A549 (cell line): ENCODE measurements at regions not wholly inside any gene's neighbourhood (a gene's known extent, or its start where the extent isn't known, plus 50 kb on each side); places are given as distances from the start of the nearest gene placed in this dataset.

ENCODE experiments used
- ATAC-seq, 2 experiments: fragments of 200-7000 bp in 1 of 2; fragments of >200 bp in 1 of 2; cut with Nextera tagmentation in 1 of 2; cut with Tn5 transposase in 1 of 2; 3 replicates each; pipeline versions ENCODE4 v1.8.0 to v1.9.1; 2018 to 2020; ENCODE audit warnings: mild to moderate bottlenecking in 1 of 2, moderate library complexity in 1 of 2
- CTCF ChIA-PET: fragments of 300-600 bp; sonication (Branson Sonifier 250); formaldehyde crosslinking; extraction: SDS; loops from one replicate; lab custom pipeline; 2021; ENCODE audit warnings: antibody characterized with exemption, inconsistent platforms; lab: Yijun Ruan, JAX
- POLR2A ChIA-PET: fragments of 350-600 bp; formaldehyde crosslinking; extraction: SDS; loops from one replicate; lab custom pipeline; 2021; ENCODE audit warnings: antibody characterized with exemption, inconsistent platforms; lab: Yijun Ruan, JAX
- DNase-seq, 2 experiments: peaks; one replicate each; pipeline versions ENCODE4 v3.0.0 to v3.0.0-alpha.2; 2011 to 2016; ENCODE audit warnings: low read depth in 1 of 2, low spot score in 1 of 2
- FAIRE-seq: peaks from 2 replicates; lab custom pipeline; 2011; peaks lifted over from hg19 to GRCh38; lab: Jason Lieb, UNC
- H3K27ac ChIP-seq, 2 experiments: fragments of >200 bp; sonication (Bioruptor Twin); formaldehyde crosslinking; 3 replicates each; pipeline ENCODE4 v1.5.1; 2016 to 2017
- H3K4me1 ChIP-seq: fragments of >200 bp; sonication (Bioruptor Twin); formaldehyde crosslinking; 3 replicates; pipeline ENCODE4 v1.6.1; 2016
- H3K4me2 ChIP-seq: fragments of >200 bp; sonication (Bioruptor Twin); formaldehyde crosslinking; 3 replicates; pipeline ENCODE4 v1.6.1; 2016
- H3K4me3 ChIP-seq: fragments of >200 bp; sonication (Bioruptor Twin); formaldehyde crosslinking; 3 replicates; pipeline ENCODE4 v1.5.1; 2016
- H3K9me3 ChIP-seq: fragments of >200 bp; sonication (Bioruptor Twin); formaldehyde crosslinking; 3 replicates; pipeline ENCODE4 v1.6.1; 2016
- BCL3 ChIP-seq: fragments of >200 bp; sonication (Bioruptor Twin); formaldehyde crosslinking; IDR thresholded peaks from 3 replicates; pipeline ENCODE4 v1.6.1; 2016
- BHLHE40 ChIP-seq: IDR thresholded peaks from 2 replicates; pipeline ENCODE4 v1.6.1; 2012; ENCODE audit warnings: low read depth, low read length, inconsistent platforms
- CBX8 ChIP-seq: fragments of 200-600 bp; sonication (generic); IDR thresholded peaks from 2 replicates; pipeline ENCODE4 v1.6.1; 2016
- CEBPB ChIP-seq, 2 experiments: fragments of >200 bp in 1 of 2; sonication (Bioruptor Twin) in 1 of 2; formaldehyde crosslinking in 1 of 2; IDR thresholded peaks; 2 replicates each; pipeline ENCODE4 v1.6.1; 2012 to 2016
- E2F6 ChIP-seq: IDR thresholded peaks from 2 replicates; pipeline ENCODE4 v1.6.1; 2012; ENCODE audit warnings: low read depth, borderline replicate concordance
- EHF ChIP-seq: fragments of 250-450 bp; sonication (Bioruptor Pico); IDR thresholded peaks from 2 replicates; pipeline ENCODE4 v1.5.0; 2020; ENCODE audit warnings: mild to moderate bottlenecking
- EHMT2 ChIP-seq: fragments of 200-600 bp; sonication (generic); IDR thresholded peaks from 2 replicates; pipeline ENCODE4 v1.6.1; 2016; ENCODE audit warnings: antibody characterized with exemption, low read depth, mild to moderate bottlenecking, moderate library complexity
- ELK1 ChIP-seq: fragments of 150-350 bp; IDR thresholded peaks from 2 replicates; pipeline ENCODE4 v1.6.1; 2014; ENCODE audit warnings: low read depth, mild to moderate bottlenecking, low read length
- FOSL2 ChIP-seq, 2 experiments: fragments of 450-650 bp in 1 of 2; fragments of >200 bp in 1 of 2; sonication (Bioruptor Twin) in 1 of 2; formaldehyde crosslinking; IDR thresholded peaks; 2 replicates each; pipeline versions ENCODE4 v1.5.0 to v1.6.1; 2016 to 2020; ENCODE audit warnings: mild to moderate bottlenecking in 1 of 2, moderate library complexity in 1 of 2
- GATA3 ChIP-seq: IDR thresholded peaks from 2 replicates; pipeline ENCODE4 v1.6.1; 2012; ENCODE audit warnings: borderline replicate concordance
- HDAC2 ChIP-seq: fragments of 200-600 bp; sonication (generic); IDR thresholded peaks from 2 replicates; pipeline ENCODE4 v1.6.1; 2016
- HEYL ChIP-seq: fragments of 250-450 bp; sonication (Bioruptor Pico); IDR thresholded peaks from 2 replicates; pipeline ENCODE4 v1.8.0; 2021; ENCODE audit warnings: mild to moderate bottlenecking, moderate library complexity
- HOXA7 ChIP-seq: fragments of 250-450 bp; sonication (Bioruptor Pico); IDR thresholded peaks from 2 replicates; pipeline ENCODE4 v1.5.0; 2020; ENCODE audit warnings: mild to moderate bottlenecking, moderate library complexity
- HOXB5 ChIP-seq: fragments of 250-450 bp; sonication (Bioruptor Pico); IDR thresholded peaks from 2 replicates; pipeline ENCODE4 v1.5.0; 2020; ENCODE audit warnings: mild to moderate bottlenecking, moderate library complexity
- JUN ChIP-seq, 2 experiments: fragments of >200 bp; sonication (Bioruptor Twin); formaldehyde crosslinking; IDR thresholded peaks; 2 replicates in 1 of 2; 3 replicates in 1 of 2; pipeline ENCODE4 v1.6.1; 2016 to 2017
- JUNB ChIP-seq: fragments of >200 bp; sonication (Bioruptor Twin); formaldehyde crosslinking; IDR thresholded peaks from 2 replicates; pipeline ENCODE4 v1.6.1; 2016
- MAX ChIP-seq: IDR thresholded peaks from 2 replicates; pipeline ENCODE4 v1.6.1; 2012
- MYC ChIP-seq: IDR thresholded peaks from 2 replicates; pipeline ENCODE4 v1.6.1; 2012; ENCODE audit warnings: mild to moderate bottlenecking, inconsistent platforms, low read length, improper control_type of control experiment, borderline replicate concordance
- NFE2L2 ChIP-seq: fragments of 150-350 bp; conservative IDR thresholded peaks from 2 replicates; pipeline ENCODE4 v1.6.1; 2014; ENCODE audit warnings: low read length
- POLR2A ChIP-seq: IDR thresholded peaks from 2 replicates; pipeline ENCODE4 v1.6.1; 2012; ENCODE audit warnings: mild to moderate bottlenecking, low read length
- RAD21 ChIP-seq, 2 experiments: fragments of >200 bp in 1 of 2; sonication (Bioruptor Twin) in 1 of 2; formaldehyde crosslinking in 1 of 2; IDR thresholded peaks in 1 of 2; conservative IDR thresholded peaks in 1 of 2; 2 replicates in 1 of 2; 3 replicates in 1 of 2; pipeline ENCODE4 v1.6.1; 2012 to 2018; ENCODE audit warnings: inconsistent platforms in 1 of 2
- RARB ChIP-seq: fragments of 250-450 bp; sonication (Bioruptor Pico); IDR thresholded peaks from 2 replicates; pipeline ENCODE4 v1.8.0; 2021; ENCODE audit warnings: mild to moderate bottlenecking, moderate library complexity
- REST ChIP-seq: fragments of 200-600 bp; sonication (generic); IDR thresholded peaks from 2 replicates; pipeline ENCODE4 v1.6.1; 2016; ENCODE audit warnings: antibody characterized with exemption, mild to moderate bottlenecking, moderate library complexity
- ZNF302 ChIP-seq: fragments of 250-450 bp; sonication (Bioruptor Pico); IDR thresholded peaks from 2 replicates; pipeline ENCODE4 v1.9.0; 2021; ENCODE audit warnings: inconsistent platforms, mild to moderate bottlenecking, moderate library complexity
- ZSCAN20 ChIP-seq: fragments of 250-450 bp; sonication (Bioruptor Pico); IDR thresholded peaks from 2 replicates; pipeline ENCODE4 v1.8.0; 2022; ENCODE audit warnings: mild to moderate bottlenecking, moderate library complexity
- WGBS: methylation state at CpG from one replicate; pipeline ENCODE4 v1.1.6; 2017; ENCODE audit errors: missing lambda C conversion rate; 5-methylcytosine and 5-hydroxymethylcytosine counted together

GRCh38 chr6:102415891-102416290, 1022.4 kb downstream of the GRIK2 start:
- H3K4me2 ChIP-seq: no peak overlapping the region
- H3K4me3 ChIP-seq: no peak overlapping the region
- no peaks in the 10 kb centered on the region for H3K4me1 ChIP-seq
- DNase-seq: no peak
- ChIA-PET CTCF (no interaction called here), POLR2A (no interaction called here)
- ATAC-seq: no peak
- no peak overlapping the region for H3K27ac ChIP-seq
- FAIRE-seq: no peak
- TF ChIP-seq MYC (no peak), NFE2L2 (no peak), HOXA7 (CRISPR knock-in tag) (no peak), E2F6 (no peak), HEYL (CRISPR knock-in tag) (no peak), BCL3 (no peak), MAX (no peak)
- WGBS: 6% methylated on average over 1 of the region's 1 CpG
- H3K9me3 ChIP-seq: no peaks in the 10 kb centered on the region

- ChIA-PET POLR2A (no interaction called here), CTCF (no interaction called here)
- no peak for FAIRE-seq
These were observed 1018.3 kb downstream of the GRIK2 start for GRCh38 chr6:102411796-102412195.

GRCh38 chr6:102407886-102408741, 1014.6 kb downstream of the GRIK2 start:
- 34% methylated on average over 4 of the region's 4 CpGs for WGBS
- CTCF ChIA-PET: no interaction called here
- FAIRE-seq: no peak

More at GRCh38 chr6:102411796-102412195, 1018.3 kb downstream of the GRIK2 start:
- no peak for ATAC-seq
- no peak overlapping the region for H3K4me3 ChIP-seq
- no peaks in the 10 kb centered on the region for H3K9me3 ChIP-seq
- TF ChIP-seq CEBPB (IDR thresholded peaks at IDR 0.05): no peak
- TF ChIP-seq JUN (IDR thresholded peaks at IDR 0.05): no peak
- no peak for TF ChIP-seq RAD21 (conservative IDR thresholded peaks at IDR 0.05 in 1 of 2, IDR thresholded peaks at IDR 0.05 in 1 of 2)
- TF ChIP-seq EHF (CRISPR knock-in tag): no peak
- no peak for TF ChIP-seq CBX8
- no peak for TF ChIP-seq RARB (CRISPR knock-in tag)
- TF ChIP-seq EHMT2: no peak
- TF ChIP-seq HOXB5 (CRISPR knock-in tag): no peak
- TF ChIP-seq POLR2A: no peak
- TF ChIP-seq REST: no peak
- H3K4me2 ChIP-seq: no peak overlapping the region
- no peak for DNase-seq
- WGBS: 8% methylated on average over 3 of the region's 3 CpGs
- no peaks in the 10 kb centered on the region for H3K4me1 ChIP-seq
- no peak overlapping the region for H3K27ac ChIP-seq

More at GRCh38 chr6:102407886-102408741, 1014.6 kb downstream of the GRIK2 start:
- TF ChIP-seq ZNF302 (no peak), GATA3 (no peak), FOSL2 (IDR thresholded peaks at IDR 0.05) (no peak), FOSL2 (CRISPR knock-in tag; IDR thresholded peaks at IDR 0.05) (no peak), JUNB (no peak), ELK1 (no peak), JUN (IDR thresholded peaks at IDR 0.05) (no peak), ZSCAN20 (CRISPR knock-in tag) (no peak), E2F6 (no peak), BHLHE40 (no peak), HDAC2 (no peak)
- H3K27ac ChIP-seq: no peak overlapping the region
- no peaks in the 10 kb centered on the region for H3K4me1 ChIP-seq
- no peak overlapping the region for H3K4me3 ChIP-seq
- no peak overlapping the region for H3K4me2 ChIP-seq
- DNase-seq (no peak), ATAC-seq (no peak)
- H3K9me3 ChIP-seq: no peaks in the 10 kb centered on the region
- POLR2A ChIA-PET: no interaction called here
